DMS53 treated with DMSO at 0.1 percent for 48 hours (cell line): ENCODE measurements at regions not wholly inside any gene's neighbourhood (a gene's known extent, or its start where the extent isn't known, plus 50 kb on each side); places are given as distances from the start of the nearest gene placed in this dataset.
"Not testable (repeated sequence)": the region's sequence is repeated elsewhere in the genome, so short reads cannot be mapped to it uniquely, and the experiment has no call there.

Experiments used
- DNase-seq: peaks from one replicate; lab custom pipeline; 2025; ENCODE audit not compliant: unreplicated experiment; lab: John Stamatoyannopoulos, UW

DNA sequence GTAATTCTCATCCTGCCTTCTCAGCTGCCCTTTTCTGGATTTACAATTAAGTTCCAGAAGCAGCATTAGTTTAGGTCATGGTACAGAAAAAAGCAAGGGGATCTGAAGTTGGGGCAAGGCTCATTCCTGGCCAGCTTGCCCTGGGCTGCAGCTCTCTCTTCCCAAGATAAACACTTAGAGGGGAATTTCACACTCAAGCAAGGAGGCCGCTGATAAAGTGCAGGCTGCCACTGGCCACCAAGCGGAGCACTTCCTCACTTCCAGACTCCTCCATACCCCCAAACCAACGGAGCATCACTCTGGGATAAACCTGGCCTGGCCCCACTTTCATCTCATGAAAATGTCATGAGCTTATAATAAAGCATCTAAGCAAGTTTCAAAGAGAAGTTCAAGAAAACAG is 445.5 kb upstream of the MKI67 start:
- DNase-seq: no peak

DNA sequence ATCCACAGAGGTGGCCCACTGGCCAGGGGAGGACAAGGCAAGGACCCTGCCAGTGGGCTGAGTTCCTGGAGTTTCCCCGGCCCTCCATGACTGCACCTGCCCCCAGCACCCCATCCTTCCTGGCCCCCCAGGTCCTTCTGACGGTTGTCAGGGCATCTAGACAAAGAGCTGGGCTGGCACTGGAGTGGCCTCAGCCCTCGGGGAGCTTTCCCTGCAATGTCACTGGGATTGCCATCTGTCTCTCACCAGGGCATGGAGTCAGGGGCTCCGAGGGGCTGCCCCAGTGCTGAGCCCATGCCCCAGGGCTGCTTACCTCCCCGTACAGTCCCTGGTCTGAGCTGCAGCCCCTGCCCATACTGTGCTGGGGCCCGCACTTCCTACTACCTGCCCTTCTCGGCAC is 446.5 kb upstream of the MKI67 start:
- DNase-seq: no peak

DNA sequence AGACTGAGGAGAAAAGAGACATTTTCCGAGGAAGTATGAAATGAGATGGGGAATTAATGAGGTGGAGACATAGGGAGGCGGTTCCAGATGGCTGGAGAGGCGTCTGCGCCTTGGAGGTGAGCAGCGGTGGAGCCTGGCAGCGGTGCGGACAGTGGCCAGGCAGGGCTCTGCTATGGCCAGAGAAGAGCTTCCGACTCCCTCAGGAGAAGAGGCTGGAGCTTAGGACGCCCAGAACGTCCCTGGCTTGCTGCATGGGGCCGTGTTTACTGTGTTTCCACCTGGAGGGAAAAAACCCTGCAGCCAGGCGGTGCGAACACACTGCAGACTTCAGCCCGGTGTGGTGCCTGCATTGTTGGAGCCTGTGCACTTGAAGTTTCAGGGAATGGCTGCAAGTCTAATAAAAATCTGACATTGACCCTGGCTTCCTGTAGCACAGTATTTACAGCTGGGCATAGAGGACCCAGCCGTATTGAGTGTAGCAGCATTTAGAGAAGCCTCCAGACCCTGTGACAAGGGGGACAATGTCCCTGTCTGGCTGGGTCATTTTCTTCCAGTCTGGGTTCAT is 447.1 kb upstream of the MKI67 start:
- DNase-seq: no peak

DNA sequence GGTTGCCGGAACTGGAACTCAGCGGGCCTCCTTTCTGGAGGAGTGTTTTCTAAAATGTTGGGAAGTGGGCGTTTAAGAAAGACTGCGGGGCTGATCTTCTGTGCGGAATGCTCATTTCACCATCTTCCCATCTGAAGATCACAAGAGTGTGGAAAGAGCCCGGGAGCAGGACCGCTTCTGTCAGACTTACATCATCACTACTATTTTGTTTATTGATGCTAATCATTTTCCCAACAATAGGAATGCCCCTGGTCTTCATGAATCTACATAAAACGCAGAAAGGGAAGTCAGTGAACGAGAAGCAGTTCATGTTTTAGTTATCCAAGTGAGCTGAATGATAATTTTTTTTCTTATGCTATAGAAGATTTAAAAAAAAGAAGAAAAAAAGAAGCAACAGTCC is 447.8 kb upstream of the MKI67 start:
- no peak for DNase-seq

DNA sequence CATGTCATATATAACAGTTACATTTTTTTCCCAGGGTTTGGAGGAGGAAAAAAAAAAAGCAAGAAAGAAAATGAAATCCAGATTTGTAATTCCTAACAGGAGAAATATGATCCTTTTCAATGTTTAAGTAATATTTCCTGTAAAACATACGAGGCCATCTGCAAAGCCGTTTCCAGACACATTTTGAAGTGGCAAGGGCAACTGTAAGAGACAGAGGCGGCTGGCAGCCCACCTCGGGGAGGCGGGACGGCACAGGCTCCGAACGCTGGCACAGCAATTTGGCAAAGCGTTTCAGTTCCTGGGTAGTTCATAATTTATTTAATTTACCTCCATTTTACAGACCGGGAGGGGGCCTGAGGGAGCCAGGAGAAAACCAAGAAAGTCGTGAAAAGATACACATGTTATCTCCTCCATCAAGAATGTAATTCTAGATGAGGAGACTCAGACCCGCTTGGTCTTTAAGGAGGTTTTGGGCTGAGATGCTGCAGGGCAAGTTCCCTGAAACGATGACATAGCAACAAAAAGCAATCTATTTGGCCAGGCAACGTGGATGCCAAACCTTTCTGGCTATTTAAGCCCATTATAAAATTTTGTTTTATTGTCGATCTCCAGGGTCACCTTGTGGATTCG is 448.5 kb upstream of the MKI67 start:
- no peak for DNase-seq

DNA sequence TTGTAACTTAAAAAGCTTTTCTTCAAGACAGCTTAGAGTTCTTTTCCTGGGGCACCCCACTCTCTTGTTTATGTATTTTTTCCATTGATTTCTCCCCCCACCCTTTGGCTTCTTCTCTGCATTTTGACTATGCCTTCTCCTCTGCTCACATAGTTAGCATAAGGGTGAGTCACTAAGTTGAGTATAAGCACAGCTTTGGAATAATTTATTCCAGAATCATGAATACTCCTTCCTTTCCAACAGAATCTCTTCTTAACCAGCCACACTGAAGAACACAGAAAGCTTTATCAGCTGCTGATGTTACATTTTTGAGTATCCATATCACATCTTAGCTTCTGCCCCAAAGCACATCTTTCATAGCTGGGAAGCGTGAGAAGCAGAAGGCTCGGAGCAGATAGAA is 449.5 kb upstream of the MKI67 start:
- DNase-seq: no peak

DNA sequence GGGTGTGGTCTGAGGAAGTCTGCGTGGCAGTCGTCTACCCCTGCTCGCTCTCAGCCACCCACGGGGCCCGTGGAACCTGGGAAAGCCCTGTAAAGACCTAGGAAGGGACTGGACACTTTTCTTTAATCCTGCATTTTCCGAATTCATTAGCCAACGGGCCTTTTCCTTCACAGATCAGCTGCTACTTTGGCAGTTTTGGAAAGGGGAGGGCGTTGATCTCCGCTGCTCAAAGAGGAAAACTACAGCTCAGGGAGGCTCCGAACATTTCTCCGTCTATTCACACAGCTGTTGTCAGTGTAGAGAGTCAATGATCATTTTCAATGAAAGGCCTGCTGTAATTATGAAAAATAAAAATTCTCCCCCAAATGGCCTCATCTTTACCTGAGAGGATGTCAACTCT is 450.1 kb upstream of the MKI67 start:
- no peak for DNase-seq

GRCh38 chr10:128576943-128577670 is 450.9 kb upstream of the MKI67 start:
- no peak for DNase-seq

GRCh38 chr10:128577958-128578750 is 451.9 kb upstream of the MKI67 start:
- no peak for DNase-seq

- no peak for DNase-seq
These were observed 452.5 kb upstream of the MKI67 start for GRCh38 chr10:128578766-128579165.

DNA sequence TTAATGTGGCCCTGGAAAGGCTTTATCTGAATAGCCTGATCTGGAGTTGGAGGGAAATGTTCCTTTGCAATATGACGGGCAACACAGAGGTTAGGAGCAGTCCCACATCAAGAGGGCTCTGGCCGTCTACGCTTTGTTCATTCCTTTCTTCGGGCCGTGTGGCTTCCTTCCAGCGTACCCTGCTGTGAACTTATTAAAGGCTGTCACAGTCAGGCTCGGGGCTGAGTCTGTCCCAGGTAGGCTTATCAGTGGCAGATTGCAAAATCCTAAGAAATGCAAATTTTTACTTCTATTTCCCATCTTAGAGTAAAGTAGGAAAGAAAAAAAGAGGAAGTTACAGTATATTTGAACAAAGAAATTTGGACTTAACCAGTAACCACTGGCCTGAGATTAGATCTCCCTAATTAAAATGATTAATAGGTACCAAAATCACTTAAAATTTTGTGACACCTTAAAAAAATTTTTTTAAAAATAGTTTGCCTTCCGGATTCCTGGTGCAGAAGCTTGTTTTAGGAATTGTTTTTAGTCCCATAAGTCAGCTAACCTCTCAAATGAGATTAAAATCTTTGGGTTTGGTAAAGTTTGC is 453.1 kb upstream of the MKI67 start:
- DNase-seq: no peak

DNA sequence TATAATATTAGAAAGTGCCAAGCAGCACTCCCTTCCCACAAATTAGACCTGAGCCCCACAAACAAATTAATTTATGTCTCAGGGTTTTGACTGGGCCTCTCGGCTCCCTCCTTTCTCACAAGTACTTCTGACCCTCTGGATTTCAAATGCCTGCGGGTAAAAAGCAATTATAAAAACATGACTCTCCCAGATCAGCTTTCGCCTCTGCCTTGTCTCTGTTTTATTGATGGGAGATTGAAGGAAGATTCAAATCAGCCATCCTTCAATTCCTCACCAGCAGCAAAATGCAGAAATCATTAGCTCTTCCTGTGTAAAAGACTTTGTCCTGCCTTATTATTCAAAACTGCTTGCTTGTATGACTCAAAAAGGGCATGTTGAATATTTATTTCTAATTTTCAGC is 453.7 kb upstream of the MKI67 start:
- no peak for DNase-seq

- not testable (repeated sequence) for DNase-seq
These were observed 456.9 kb upstream of the MKI67 start for GRCh38 chr10:128583125-128583524.

DNA sequence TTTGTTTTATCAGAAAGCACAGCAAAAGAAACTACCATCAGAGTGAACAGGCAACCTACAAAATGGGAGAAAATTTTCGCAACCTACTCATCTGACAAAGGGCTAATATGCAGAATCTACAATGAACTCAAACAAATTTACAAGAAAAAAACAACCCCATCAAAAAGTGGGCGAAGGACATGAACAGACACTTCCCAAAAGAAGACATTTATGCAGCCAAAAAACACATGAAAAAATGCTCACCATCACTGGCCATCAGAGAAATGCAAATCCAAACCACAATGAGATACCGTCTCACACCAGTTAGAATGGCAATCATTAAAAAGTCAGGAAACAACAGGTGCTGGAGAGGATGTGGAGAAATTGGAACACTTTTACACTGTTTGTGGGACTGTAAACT is 460.4 kb upstream of the MKI67 start:
- not testable (repeated sequence) for DNase-seq

GRCh38 chr10:128587689-128588088 is 461.5 kb upstream of the MKI67 start:
- DNase-seq: no peak

DNA sequence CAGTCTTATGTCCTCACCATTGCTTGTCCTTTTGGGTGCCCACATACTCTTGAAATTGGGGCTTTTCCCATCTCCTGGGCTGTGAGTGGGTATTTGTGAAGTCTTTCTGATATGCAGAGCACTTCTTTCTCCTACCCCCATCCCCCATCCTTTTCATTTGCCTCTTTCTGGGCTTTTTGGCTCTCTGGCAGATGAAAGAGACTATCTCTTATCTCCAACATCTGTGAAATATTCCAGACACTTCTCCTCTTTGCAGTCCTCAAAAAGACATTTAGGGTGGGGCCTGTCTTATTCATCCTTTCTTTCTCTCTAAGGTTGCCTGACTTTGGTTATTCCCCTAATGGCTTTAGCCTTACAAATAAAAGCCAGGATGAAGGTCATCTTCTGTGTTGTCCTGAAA is 462.2 kb upstream of the MKI67 start:
- no peak for DNase-seq

GRCh38 chr10:128594688-128595087 is 468.5 kb upstream of the MKI67 start:
- DNase-seq: no peak

DNA sequence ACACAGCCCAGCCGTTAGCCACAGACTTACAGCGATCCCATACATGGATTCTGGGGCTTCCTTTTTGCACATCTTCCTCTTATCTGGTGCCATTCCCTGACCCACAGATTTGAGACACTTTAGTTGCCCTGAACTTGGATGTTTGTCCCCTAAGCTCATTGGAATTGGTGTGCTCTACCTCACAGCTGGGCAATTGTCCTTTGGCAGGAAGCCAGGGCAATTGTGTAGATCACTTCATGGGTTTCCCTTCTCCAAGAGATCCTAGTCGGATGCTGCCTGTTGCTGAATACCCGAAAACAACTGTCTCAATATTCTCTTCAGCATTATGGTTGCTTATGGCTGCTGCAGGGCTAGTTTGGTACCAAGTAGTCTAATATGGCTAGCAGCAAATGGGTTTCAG is 470.7 kb upstream of the MKI67 start:
- DNase-seq: no peak

DNA sequence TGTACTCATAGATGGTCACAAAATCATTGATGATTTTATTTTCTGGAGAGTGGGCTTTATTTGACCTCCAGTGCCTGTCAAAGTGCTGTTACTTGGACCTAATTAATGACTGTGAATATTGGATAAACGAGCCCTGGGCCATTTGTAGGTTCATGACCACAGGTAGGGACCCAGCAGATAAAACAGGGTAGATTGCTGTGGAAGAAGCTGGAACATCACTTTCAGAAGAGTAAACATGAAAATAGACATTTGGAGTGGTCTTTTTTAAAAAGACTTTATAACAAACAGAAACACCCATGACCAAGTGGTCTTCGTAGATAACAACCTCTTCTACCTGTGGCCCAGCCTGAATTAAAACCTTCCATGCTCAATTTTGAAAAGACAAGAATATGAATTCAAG is 472.8 kb upstream of the MKI67 start:
- no peak for DNase-seq

- no peak for DNase-seq
These were observed 473.3 kb upstream of the MKI67 start for GRCh38 chr10:128599538-128599937.

GRCh38 chr10:128602183-128602582 is 476.0 kb upstream of the MKI67 start:
- DNase-seq: no peak
